Activated CD8-positive, alpha-beta T cell treated with anti-CD3 and anti-CD28 coated beads for 36 hours (primary cell): ENCODE measurements at regions not wholly inside any gene's neighbourhood (a gene's known extent, or its start where the extent isn't known, plus 50 kb on each side); places are given as distances from the start of the nearest gene placed in this dataset.

Experiments
- ATAC-seq: fragments of 200-7000 bp; cut with Tn5 transposase; one replicate; pipeline ENCODE4 v1.10.0; 2021; ENCODE audit warnings: mild to moderate bottlenecking, moderate library complexity
- CTCF ChIA-PET: fragments of 350-600 bp; sonication (Branson Sonifier 250); formaldehyde crosslinking; loops from one replicate; lab custom pipeline; 2021; ENCODE audit warnings: antibody characterized with exemption; lab: Charles Lee
- POLR2A ChIA-PET: fragments of 350-600 bp; sonication (Branson Sonifier 250); formaldehyde crosslinking; loops from one replicate; lab custom pipeline; 2021; ENCODE audit warnings: antibody characterized with exemption; lab: Charles Lee
- DNase-seq: peaks from one replicate; pipeline ENCODE4 v3.0.0-alpha.2; 2020
- H3K27ac Mint-ChIP-seq: one replicate; pipeline ENCODE4 v1.8.0; 2021; ENCODE audit warnings: mild to moderate bottlenecking, mixed read lengths
- H3K27me3 Mint-ChIP-seq: one replicate; pipeline ENCODE4 v1.8.0; 2021; ENCODE audit warnings: mixed read lengths
- H3K36me3 Mint-ChIP-seq: one replicate; pipeline ENCODE4 v1.8.0; 2021; ENCODE audit warnings: low read depth, mixed read lengths
- H3K4me1 Mint-ChIP-seq: one replicate; pipeline ENCODE4 v1.8.0; 2021; ENCODE audit warnings: low read depth, mixed read lengths
- H3K4me3 Mint-ChIP-seq: one replicate; pipeline ENCODE4 v1.8.0; 2021; ENCODE audit warnings: mild to moderate bottlenecking, moderate library complexity, mixed read lengths
- H3K9me3 Mint-ChIP-seq: one replicate; pipeline ENCODE4 v1.8.0; 2021; ENCODE audit warnings: mixed read lengths
- CTCF ChIP-seq: fragments of 200-600 bp; IDR thresholded peaks from one replicate; pipeline ENCODE4 v1.8.0; 2022; ENCODE audit warnings: antibody characterized with exemption, mild to moderate bottlenecking
- intact Hi-C: fragments of 100-400 bp; cut with micrococcal nuclease; formaldehyde crosslinking; loops from one replicate; pipeline ENCODE4 v1.10.0; 2022

DNA sequence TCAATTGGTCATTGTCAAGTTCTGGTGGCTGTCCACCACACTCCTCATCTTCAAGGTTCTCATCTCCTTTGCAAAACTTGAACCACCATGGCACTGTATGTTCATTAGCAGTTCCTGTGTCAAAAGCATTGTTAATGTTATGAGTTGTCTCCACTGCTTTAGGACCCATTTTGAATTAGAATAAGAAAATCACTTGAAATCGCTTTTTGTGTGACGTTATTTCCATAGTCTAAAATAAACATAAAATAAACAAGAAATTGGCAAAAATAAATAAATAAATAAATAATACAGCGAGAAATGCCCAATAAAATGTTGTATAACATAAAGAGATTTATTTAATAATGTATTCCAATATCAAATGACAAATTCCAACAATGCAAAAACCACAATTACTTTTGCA lies 195.5 kb upstream of the CDC14C start:
- H3K27me3 Mint-ChIP-seq: no peaks in the 10 kb centered on the region
- no peak overlapping the region for H3K27ac Mint-ChIP-seq

DNA sequence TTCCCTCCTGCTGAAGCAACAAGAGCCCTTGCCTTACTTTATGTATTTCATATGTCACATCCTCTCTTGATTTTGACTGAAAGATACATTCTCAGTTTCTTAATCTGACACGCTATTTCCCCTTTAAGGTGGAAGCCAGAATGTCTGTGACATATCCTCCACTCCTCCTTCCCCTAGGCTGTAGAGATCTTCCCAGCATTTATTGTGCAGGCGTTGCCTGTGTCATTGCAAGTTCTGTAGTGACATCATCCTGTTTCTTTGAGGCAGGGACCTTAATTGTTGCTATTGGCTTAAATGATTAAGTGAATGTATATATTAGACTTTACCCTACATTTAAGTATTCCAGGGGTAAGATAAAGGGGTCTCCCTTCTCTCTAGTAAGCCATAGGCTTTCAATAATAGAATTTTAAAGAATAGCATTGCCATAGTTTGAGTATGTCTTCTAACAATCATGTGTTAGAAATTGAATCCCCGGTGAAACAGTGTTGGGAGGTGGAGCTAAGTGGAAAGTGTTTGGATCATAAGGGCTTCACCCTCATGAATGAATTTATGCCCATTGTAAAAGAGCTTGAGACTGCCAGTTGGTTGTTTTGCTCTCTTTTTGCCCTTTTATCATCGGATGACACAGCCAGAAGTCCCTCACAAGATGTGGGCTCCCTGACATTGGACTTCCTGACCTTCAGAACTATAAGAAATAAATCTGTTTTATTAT lies 189.5 kb upstream of the CDC14C start:
- ATAC-seq: no peak

More for the DNA sequence above, 195.5 kb upstream of the CDC14C start:
- DNase-seq (no peak), ATAC-seq (no peak)
- CTCF ChIA-PET: interaction anchor here (1.0 kb wide), 1 partner anchor 18 kb away, joined by 3 read pairs; no protein-coding TSS in a partner anchor
- POLR2A ChIA-PET: no interaction called here
- no peaks in the 10 kb centered on the region for H3K36me3 Mint-ChIP-seq
- no peaks in the 10 kb centered on the region for H3K4me1 Mint-ChIP-seq
- no peak for TF ChIP-seq CTCF
- intact Hi-C loops: no loop called here
- no peak overlapping the region for H3K4me3 Mint-ChIP-seq
- H3K9me3 Mint-ChIP-seq: peaks cover 2% of the 10 kb centered on the region

GRCh38 chr7:48741545-48741944 lies 182.8 kb upstream of the CDC14C start:
- DNase-seq (no peak), ATAC-seq (no peak)
- Mint-ChIP-seq H3K27ac (no peak overlapping the region), H3K4me1 (no peaks in the 10 kb centered on the region), H3K9me3 (peaks cover 14% of the 10 kb centered on the region), H3K36me3 (no peaks in the 10 kb centered on the region), H3K27me3 (no peaks in the 10 kb centered on the region), H3K4me3 (no peak overlapping the region)
- intact Hi-C loops: no loop called here
- ChIA-PET POLR2A (no interaction called here), CTCF (no interaction called here)
- TF ChIP-seq CTCF: no peak

More for the DNA sequence above, 189.5 kb upstream of the CDC14C start:
- CTCF ChIA-PET: no interaction called here
- H3K9me3 Mint-ChIP-seq: peaks cover 12% of the 10 kb centered on the region
- H3K27me3 Mint-ChIP-seq: no peaks in the 10 kb centered on the region
- intact Hi-C loops: no loop called here
- no peak overlapping the region for H3K4me3 Mint-ChIP-seq
- no peak overlapping the region for H3K27ac Mint-ChIP-seq
- no peaks in the 10 kb centered on the region for H3K4me1 Mint-ChIP-seq
- no peak for DNase-seq
- H3K36me3 Mint-ChIP-seq: no peaks in the 10 kb centered on the region
- TF ChIP-seq CTCF: no peak
- POLR2A ChIA-PET: no interaction called here

- peaks cover 14% of the 10 kb centered on the region for H3K9me3 Mint-ChIP-seq
- H3K4me3 Mint-ChIP-seq: no peak overlapping the region
- H3K4me1 Mint-ChIP-seq: no peaks in the 10 kb centered on the region
- ChIA-PET POLR2A (no interaction called here), CTCF (no interaction called here)
- no peaks in the 10 kb centered on the region for H3K36me3 Mint-ChIP-seq
- ATAC-seq: no peak
- DNase-seq: no peak
- no peak for TF ChIP-seq CTCF
- no peaks in the 10 kb centered on the region for H3K27me3 Mint-ChIP-seq
- H3K27ac Mint-ChIP-seq: no peak overlapping the region
- intact Hi-C loops: no loop called here
Measured at GRCh38 chr7:48742079-48742798, 182.1 kb upstream of the CDC14C start.
